ENCODE measurements at regions not wholly inside any gene's neighbourhood (a gene's known extent, or its start where the extent isn't known, plus 50 kb on each side); places are given as distances from the start of the nearest gene placed in this dataset.
"Not testable (repeated sequence)": the region's sequence is repeated elsewhere in the genome, so short reads cannot be mapped to it uniquely, and the experiment has no call there.

DNA sequence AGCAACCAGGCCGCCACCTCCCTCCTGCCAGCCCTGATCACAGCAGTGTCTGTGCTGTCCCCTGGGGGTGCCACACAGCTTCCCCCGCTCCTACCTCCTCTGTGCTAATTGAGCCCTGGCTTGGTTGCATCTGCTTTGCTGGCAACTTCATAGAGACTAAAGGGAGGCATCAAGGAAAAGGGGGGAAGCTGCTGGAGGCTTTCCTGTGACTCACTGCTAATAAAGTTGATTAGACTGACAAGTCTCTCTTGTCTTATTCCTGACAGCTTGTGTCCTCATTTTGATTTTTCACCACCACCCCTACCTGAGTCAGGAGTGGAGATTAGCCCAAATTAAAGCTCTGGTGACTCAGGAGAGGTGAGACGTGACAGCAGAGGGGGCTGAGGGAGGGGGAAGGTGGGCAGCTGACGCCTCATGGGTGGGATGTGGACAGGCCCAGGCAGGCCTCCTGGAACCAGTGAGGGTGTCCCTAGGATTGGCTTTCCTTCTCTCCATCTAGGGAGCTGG, 310.0 kb downstream of the CBLN1 start:
- no peak for DNase-seq
- no peaks in the 10 kb centered on the region for H3K27me3 Mint-ChIP-seq
- H3K4me1 Mint-ChIP-seq = no peaks in the 10 kb centered on the region
- peaks cover 0 to 7% of the 10 kb centered on the region in 2 donors for H3K9me3 Mint-ChIP-seq
- no peak overlapping the region for H3K27ac Mint-ChIP-seq
- ATAC-seq = no peak
- H3K4me3 Mint-ChIP-seq = no peak overlapping the region

DNA sequence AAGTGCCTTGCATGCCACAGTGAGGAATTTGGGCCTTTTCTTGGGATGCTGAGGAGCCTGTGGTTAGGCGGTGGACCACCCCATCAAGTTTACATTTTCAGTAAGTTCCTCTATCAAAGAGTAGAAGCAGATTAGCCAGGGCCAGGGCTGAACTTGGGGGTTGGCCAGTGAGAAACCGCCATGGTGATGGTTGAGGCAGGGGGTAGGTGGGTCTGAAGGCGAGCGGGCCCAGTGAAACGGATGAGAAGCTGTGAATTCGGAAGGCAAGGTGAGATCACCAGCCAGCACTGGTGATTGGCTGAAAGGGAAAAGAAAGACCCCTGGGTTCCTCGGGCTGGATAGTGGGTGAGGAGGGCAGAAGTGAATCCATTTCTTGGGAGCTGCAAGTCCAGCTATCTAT, 311.4 kb downstream of the CBLN1 start:
- ATAC-seq = no peak
- Mint-ChIP-seq H3K27me3 (no peaks in the 10 kb centered on the region), H3K4me3 (no peak overlapping the region), H3K4me1 (no peaks in the 10 kb centered on the region), H3K27ac (peak overlapping the region in 1 of 2 donors; percentile 69), H3K9me3 (peaks cover 0 to 7% of the 10 kb centered on the region in 2 donors)
- no peak for DNase-seq

GRCh38 chr16:48969611-48970010, 312.0 kb downstream of the CBLN1 start:
- no peak for ATAC-seq
- Mint-ChIP-seq H3K27ac (no peak overlapping the region), H3K9me3 (peaks cover 0 to 7% of the 10 kb centered on the region in 2 donors), H3K27me3 (no peaks in the 10 kb centered on the region), H3K4me1 (no peaks in the 10 kb centered on the region), H3K4me3 (no peak overlapping the region)
- DNase-seq = no peak

GRCh38 chr16:48965386-48965785, 316.3 kb downstream of the CBLN1 start:
- DNase-seq (no peak), ATAC-seq (no peak)
- Mint-ChIP-seq H3K9me3 (peaks cover 7% of the 10 kb centered on the region in 2 donors), H3K4me3 (no peak overlapping the region), H3K27me3 (no peaks in the 10 kb centered on the region), H3K27ac (no peak overlapping the region), H3K4me1 (no peaks in the 10 kb centered on the region)

- no peak overlapping the region for H3K27ac Mint-ChIP-seq
- H3K4me1 Mint-ChIP-seq = no peaks in the 10 kb centered on the region
- H3K27me3 Mint-ChIP-seq = no peaks in the 10 kb centered on the region
- ATAC-seq = no peak
- H3K9me3 Mint-ChIP-seq = peaks cover 7% of the 10 kb centered on the region in 2 donors
- DNase-seq = no peak
- H3K4me3 Mint-ChIP-seq = no peak overlapping the region
These were observed 317.6 kb downstream of the CBLN1 start for GRCh38 chr16:48963901-48964615.

DNA sequence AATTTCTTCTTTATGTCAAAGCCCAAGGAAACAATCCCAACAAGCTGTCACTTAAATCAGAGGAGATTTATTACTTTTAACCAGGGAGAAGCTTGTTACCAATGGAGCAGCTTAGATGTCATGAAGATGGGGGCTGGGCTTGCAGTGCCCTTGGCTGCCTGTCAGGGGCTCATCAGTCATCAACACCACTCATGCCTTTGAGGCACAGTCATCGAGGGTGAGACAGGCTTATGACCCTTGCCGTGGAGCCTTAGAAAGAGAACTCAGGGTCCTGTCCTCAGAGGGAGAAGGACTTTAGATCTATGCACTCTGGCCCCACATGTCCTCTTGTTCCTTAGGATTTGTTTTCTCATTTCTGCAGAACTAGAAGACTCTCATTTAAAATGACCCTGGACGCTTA, 318.3 kb downstream of the CBLN1 start:
- peaks cover 7% of the 10 kb centered on the region in 2 donors for H3K9me3 Mint-ChIP-seq
- no peaks in the 10 kb centered on the region for H3K4me1 Mint-ChIP-seq
- no peak for ATAC-seq
- H3K27me3 Mint-ChIP-seq = no peaks in the 10 kb centered on the region
- H3K4me3 Mint-ChIP-seq = no peak overlapping the region
- no peak for DNase-seq
- H3K27ac Mint-ChIP-seq = no peak overlapping the region

GRCh38 chr16:48961546-48961945, 320.1 kb downstream of the CBLN1 start:
- H3K27ac Mint-ChIP-seq = no peak overlapping the region
- H3K4me1 Mint-ChIP-seq = no peaks in the 10 kb centered on the region

DNA sequence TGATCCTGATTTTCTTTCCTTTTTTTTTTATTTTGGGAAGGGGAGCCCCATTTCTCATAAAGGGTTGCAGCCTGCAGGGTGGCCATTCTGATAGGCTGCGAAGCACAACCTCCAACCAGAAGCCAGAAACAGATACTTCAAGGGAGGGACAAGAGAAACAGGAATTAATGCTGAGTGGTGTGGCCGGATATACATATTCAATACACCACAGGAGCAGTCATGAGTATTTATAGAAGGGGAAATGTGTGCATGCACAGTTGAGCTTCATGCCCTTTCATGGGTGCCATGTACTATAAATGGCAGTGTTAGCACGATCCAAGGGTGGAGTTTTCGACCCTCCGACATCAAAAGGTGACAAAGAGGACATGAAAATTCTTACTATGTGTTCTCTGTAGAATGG, 320.8 kb downstream of the CBLN1 start:
- no peaks in the 10 kb centered on the region for H3K27me3 Mint-ChIP-seq
- ATAC-seq (no peak), DNase-seq (no peak)
- H3K27ac Mint-ChIP-seq = no peak overlapping the region
- no peaks in the 10 kb centered on the region for H3K4me1 Mint-ChIP-seq
- H3K4me3 Mint-ChIP-seq = no peak overlapping the region
- H3K9me3 Mint-ChIP-seq = peaks cover 0 to 7% of the 10 kb centered on the region in 2 donors

More at GRCh38 chr16:48961546-48961945, 320.1 kb downstream of the CBLN1 start:
- H3K9me3 Mint-ChIP-seq = peaks cover 0 to 7% of the 10 kb centered on the region in 2 donors
- H3K4me3 Mint-ChIP-seq = no peak overlapping the region
- DNase-seq = no peak
- H3K27me3 Mint-ChIP-seq = no peaks in the 10 kb centered on the region
- ATAC-seq = no peak

DNA sequence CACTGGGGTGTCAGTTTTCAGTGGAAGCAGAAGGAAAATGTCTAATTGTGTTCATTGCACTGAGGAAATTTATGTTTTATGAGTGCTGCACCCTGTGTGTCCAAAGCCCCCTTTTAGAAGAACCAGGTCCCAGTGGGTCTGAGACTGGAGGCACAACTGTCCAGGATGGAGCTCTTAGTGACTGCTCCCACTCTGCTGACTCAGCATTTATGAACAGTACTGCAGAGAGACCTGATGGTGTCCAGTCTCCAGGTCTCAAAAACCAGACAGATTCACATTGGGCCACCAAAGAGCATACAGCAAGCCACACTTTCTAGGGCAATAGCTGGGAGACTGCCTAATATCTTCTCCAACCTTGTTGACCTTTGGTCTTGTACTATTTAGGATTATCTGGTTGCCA, 321.9 kb downstream of the CBLN1 start:
- Mint-ChIP-seq H3K27ac (no peak overlapping the region), H3K4me1 (no peaks in the 10 kb centered on the region), H3K27me3 (no peaks in the 10 kb centered on the region), H3K4me3 (no peak overlapping the region), H3K9me3 (peaks cover 0 to 7% of the 10 kb centered on the region in 2 donors)
- DNase-seq (no peak), ATAC-seq (no peak)

DNA sequence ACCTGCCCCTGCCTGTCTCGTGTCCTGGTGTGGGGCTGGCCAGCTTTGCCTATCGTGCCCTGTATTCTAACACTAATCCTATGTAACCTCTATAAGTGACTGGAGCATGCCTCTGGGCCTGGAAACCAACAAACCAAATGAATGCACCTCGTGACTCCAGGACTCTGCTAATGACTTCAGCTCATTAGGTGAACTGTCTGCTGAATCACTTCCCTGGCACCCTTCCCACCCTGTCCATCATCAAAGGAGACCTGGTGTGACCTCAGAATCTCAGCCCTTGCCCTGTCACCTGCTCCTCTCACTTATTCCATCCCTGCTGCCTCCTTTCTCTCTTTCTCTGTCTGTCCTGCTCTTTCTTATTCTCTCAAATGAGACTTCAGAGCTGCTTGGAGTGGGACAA, 322.4 kb downstream of the CBLN1 start:
- Mint-ChIP-seq H3K9me3 (peaks cover 0 to 7% of the 10 kb centered on the region in 2 donors), H3K4me3 (no peak overlapping the region), H3K27me3 (no peaks in the 10 kb centered on the region), H3K4me1 (no peaks in the 10 kb centered on the region), H3K27ac (no peak overlapping the region)
- DNase-seq = no peak
- no peak for ATAC-seq

- Mint-ChIP-seq H3K27me3 (no peaks in the 10 kb centered on the region), H3K9me3 (peaks cover 0 to 7% of the 10 kb centered on the region in 2 donors), H3K4me1 (no peaks in the 10 kb centered on the region), H3K27ac (no peak overlapping the region), H3K4me3 (no peak overlapping the region)
- no peak for DNase-seq
- no peak for ATAC-seq
These were observed 323.0 kb downstream of the CBLN1 start for GRCh38 chr16:48958681-48959080.

DNA sequence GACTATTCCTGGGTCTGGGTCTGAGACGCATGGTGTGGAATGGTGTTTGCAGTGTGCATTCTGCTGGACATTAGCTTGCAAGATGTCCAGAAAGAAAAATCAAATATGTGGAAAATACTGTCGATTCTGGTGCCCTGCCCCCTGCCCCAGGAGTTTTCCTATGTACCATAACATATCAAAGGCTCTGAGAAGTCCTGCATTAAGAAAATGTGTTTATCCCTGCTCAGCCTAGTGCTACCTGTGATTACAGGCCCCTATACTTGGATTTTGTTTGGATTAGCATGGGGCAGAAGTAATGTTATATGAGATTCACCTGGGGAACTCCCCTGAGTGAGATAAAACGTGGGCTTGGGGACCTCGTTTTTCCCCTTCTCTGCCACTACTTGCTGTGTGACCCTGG, 325.0 kb downstream of the CBLN1 start:
- no peaks in the 10 kb centered on the region for H3K4me1 Mint-ChIP-seq
- H3K9me3 Mint-ChIP-seq = no peaks in the 10 kb centered on the region
- no peak overlapping the region for H3K4me3 Mint-ChIP-seq
- DNase-seq = no peak
- no peak for ATAC-seq
- H3K27ac Mint-ChIP-seq = peak overlapping the region in 1 of 2 donors; percentile 71
- H3K27me3 Mint-ChIP-seq = no peaks in the 10 kb centered on the region

DNA sequence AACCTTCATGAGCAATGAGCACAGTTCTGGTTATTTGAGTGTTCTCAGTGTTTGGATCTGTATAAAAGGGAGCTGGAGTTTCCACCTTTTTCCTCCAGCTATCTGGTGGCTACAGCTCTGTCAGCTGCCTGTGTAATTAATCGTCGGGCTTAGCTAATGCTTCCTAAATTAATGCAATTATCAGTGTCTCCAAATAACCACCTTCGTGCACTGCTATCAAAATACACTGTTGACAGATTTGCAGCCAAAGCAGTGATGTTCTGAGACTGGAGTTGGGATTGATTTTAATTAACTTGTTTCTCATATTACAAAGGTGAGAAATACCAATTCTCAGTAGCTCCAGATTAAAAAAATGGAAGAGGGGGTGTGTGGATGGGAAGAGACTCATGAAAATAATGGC, 325.8 kb downstream of the CBLN1 start:
- H3K27me3 Mint-ChIP-seq = no peaks in the 10 kb centered on the region
- DNase-seq (no peak), ATAC-seq (no peak)
- no peaks in the 10 kb centered on the region for H3K4me1 Mint-ChIP-seq
- H3K4me3 Mint-ChIP-seq = no peak overlapping the region
- H3K9me3 Mint-ChIP-seq = no peaks in the 10 kb centered on the region
- peak overlapping the region in 1 of 2 donors; percentile 30 for H3K27ac Mint-ChIP-seq

- H3K27ac Mint-ChIP-seq, H3K27me3 Mint-ChIP-seq, H3K9me3 Mint-ChIP-seq, H3K4me1 Mint-ChIP-seq, ATAC-seq, DNase-seq, H3K4me3 Mint-ChIP-seq: not testable (repeated sequence)
These were observed 330.0 kb downstream of the CBLN1 start for GRCh38 chr16:48951621-48952125.

GRCh38 chr16:48950184-48950583, 331.5 kb downstream of the CBLN1 start:
- Mint-ChIP-seq H3K4me1 (no peaks in the 10 kb centered on the region), H3K27ac (peak overlapping the region in 1 of 2 donors; percentile 81), H3K27me3 (no peaks in the 10 kb centered on the region), H3K4me3 (no peak overlapping the region), H3K9me3 (peaks cover 0 to 9% of the 10 kb centered on the region in 2 donors)
- DNase-seq (no peak), ATAC-seq (no peak)

GRCh38 chr16:48949636-48950035, 332.0 kb downstream of the CBLN1 start:
- Mint-ChIP-seq H3K9me3 (peaks cover under 1 to 9% of the 10 kb centered on the region in 2 donors), H3K4me3 (no peak overlapping the region), H3K27me3 (no peaks in the 10 kb centered on the region), H3K27ac (peak overlapping the region in 1 of 2 donors; percentile 81), H3K4me1 (no peaks in the 10 kb centered on the region)
- no peak for ATAC-seq
- no peak for DNase-seq
